HT-29 (cell line): ENCODE measurements at regions not wholly inside any gene's neighbourhood (a gene's known extent, or its start where the extent isn't known, plus 50 kb on each side); places are given as distances from the start of the nearest gene placed in this dataset.
"Not testable (repeated sequence)": the region's sequence is repeated elsewhere in the genome, so short reads cannot be mapped to it uniquely, and the experiment has no call there.

Experiments
- DNase-seq: peaks from one replicate; pipeline ENCODE4 v3.0.0-alpha.2; 2015; ENCODE audit warnings: low spot score

- no peak for DNase-seq
Observed at GRCh38 chr3:139095803-139096466, 51.2 kb upstream of the PRR23C start.

GRCh38 chr3:139096670-139097069 is 52.0 kb upstream of the PRR23C start:
- DNase-seq, result no peak

GRCh38 chr3:139098391-139098790 is 53.7 kb upstream of the PRR23C start:
- no peak for DNase-seq

DNA sequence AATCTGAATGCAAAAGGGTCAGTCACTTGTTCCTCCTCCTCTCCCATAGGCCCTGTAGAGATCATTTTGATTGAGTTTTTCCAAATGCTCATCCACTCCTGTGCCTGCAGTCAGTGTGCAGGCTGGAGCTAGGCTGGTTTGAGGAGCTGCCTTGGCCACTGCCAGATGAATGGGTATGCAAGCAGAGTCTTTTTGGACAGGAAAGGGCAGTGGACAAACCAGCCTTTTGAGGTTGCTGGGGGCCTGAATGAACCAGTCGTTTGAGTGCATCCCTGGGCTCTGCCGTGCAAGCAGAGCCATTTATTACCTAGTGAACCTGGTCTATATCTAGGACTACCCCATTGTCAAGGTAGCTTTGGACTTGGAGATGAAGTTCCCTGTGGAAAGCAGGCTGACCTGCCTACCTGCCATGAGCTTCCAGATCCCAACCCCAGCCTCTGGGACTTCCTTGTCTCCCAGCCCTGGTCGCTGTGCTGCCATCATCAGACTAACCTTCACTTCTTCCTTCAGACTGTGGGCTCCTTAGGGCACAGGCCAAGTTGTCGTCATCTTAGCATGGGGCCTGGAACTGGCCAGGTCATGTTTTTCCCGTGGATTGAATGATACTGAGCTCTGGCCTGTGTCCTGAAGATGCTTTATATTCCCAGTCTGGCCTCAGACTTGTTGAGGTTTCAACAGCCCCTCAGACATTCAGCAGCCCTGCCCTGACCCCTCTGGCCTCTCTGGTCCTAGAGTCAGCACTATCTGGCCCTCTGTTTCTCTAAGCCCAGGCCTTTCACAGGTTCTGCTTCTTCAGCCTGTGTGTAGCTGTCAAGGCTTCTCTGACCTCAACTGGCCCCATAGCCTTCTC is 55.5 kb upstream of the PRR23C start:
- no peak for DNase-seq

- no peak for DNase-seq
Observed at GRCh38 chr3:139100821-139101220, 56.1 kb upstream of the PRR23C start.

DNA sequence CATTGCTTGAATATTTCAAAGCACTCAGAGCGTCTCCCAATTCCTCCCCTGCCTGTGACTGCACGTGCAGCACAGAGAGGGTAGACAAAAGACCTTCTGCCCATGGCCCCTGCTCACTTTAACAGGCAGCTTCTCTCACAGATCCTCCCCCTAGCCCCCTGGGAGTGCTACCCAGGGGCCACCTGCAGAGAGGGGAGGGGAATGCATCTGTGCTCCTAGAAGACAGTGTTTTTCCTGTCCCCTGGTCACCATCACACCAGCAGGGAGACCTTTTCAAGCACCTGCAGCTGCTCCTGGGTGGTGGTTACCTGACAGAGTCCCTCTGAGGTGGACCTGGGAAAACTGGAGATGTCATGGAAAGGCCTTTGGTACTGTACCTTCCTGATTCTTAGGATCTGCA is 56.7 kb upstream of the PRR23C start:
- DNase-seq, result no peak

- DNase-seq, result no peak
Observed at GRCh38 chr3:139103484-139103883, 58.8 kb upstream of the PRR23C start.

GRCh38 chr3:139104062-139104461 is 59.4 kb upstream of the PRR23C start:
- no peak for DNase-seq

GRCh38 chr3:139105154-139105702 is 60.5 kb upstream of the PRR23C start:
- DNase-seq, result no peak

- DNase-seq, result no peak
Observed at GRCh38 chr3:139106013-139106932, 61.6 kb upstream of the PRR23C start.

DNA sequence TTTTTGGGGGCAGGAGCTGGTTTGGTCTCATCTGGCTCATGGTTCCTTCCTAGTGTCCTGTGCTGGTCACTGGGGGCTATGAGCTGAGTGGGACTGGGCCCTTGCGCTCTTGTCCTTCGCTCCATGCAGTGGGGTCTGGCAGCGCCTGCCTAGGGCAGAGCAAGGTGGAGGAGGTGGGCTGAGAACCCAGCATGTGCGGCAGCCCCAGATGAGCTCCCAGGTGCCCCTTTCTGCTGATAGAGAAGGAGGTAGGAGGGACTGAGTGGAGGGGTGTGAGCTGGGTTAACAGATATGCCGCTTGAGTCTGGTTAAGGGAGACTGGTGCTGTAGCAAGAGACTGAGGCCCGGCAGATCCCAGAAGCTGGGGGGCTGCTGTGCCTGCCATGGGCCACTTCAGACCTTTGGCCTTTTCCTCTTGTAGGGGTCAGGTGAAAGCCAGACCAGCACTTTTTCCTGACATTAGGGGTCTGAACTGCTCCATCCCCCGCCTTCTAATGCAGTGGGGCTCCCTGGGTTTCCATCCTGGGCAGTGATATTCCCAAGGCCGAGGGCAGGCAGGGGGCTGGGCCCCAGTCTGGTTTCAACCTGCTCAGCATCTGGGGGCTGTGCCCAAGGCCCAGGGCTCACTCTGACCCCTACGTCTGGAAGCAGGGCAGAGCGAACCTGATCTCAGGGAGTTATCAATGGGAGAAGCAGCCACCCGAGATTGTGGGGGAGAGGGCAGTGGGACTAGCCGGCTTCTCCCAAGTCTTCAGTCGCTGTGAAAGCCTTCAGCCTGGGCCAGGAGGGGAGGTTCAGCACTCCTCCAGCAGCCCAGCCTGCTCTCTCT is 62.9 kb upstream of the PRR23C start:
- DNase-seq, result no peak

DNA sequence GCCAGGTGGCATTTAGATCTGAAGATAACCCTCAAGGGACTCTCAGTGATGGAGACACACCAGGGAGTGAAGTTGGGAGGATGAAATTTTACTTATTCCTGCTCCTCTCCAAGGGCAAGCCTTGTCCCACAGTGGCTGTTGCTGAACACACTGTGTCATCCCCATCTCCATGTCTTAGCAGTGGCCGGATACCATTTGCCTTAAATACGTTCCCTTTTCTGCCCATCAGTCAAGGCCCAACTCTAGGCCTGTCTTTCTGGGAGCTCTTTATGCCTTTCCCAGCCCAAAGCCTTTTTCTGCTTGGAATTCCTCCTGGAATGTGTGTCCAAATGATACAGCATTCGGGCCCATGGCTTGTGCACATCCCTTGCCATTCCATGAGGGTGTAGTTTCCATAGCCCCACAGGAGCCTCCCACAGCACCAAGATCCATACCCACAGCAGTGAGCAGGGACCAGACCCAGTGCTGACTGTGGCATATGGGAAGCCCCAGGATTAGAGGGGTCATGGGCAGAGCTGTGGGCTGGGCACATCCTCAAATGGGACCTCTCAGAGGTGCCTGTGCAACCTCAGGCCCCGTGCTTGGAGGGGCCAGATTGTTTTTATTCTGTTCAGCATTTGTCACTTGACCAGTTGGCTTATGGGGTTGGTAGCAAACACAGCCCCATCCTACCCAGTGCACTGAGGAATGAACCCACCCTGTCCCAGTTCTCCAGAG is 63.7 kb upstream of the PRR23C start:
- no peak for DNase-seq

DNA sequence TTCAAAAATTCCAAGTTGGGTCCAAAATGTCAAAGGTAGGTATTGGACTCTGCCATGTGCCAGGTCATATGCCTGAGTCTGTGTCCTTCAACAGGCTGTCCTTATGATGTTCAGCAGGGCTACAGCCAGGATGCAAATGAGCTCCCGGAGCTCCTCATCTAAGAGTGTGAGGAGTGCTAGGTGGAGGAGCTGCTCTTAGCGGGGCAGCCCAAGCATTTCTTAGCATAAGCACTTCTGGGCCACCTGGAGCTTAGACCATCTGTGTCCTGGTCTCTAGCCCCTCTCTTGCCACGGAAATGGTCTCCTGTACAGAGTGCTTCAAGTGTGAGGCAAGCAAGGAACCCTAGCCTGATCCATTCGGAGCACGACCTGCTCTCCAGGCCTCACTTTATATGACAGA is 64.6 kb upstream of the PRR23C start:
- no peak for DNase-seq

- DNase-seq, result no peak
Observed at GRCh38 chr3:139110072-139110830, 65.6 kb upstream of the PRR23C start.

- DNase-seq, result not testable (repeated sequence)
Observed at GRCh38 chr3:139110929-139111328, 66.2 kb upstream of the PRR23C start.

DNA sequence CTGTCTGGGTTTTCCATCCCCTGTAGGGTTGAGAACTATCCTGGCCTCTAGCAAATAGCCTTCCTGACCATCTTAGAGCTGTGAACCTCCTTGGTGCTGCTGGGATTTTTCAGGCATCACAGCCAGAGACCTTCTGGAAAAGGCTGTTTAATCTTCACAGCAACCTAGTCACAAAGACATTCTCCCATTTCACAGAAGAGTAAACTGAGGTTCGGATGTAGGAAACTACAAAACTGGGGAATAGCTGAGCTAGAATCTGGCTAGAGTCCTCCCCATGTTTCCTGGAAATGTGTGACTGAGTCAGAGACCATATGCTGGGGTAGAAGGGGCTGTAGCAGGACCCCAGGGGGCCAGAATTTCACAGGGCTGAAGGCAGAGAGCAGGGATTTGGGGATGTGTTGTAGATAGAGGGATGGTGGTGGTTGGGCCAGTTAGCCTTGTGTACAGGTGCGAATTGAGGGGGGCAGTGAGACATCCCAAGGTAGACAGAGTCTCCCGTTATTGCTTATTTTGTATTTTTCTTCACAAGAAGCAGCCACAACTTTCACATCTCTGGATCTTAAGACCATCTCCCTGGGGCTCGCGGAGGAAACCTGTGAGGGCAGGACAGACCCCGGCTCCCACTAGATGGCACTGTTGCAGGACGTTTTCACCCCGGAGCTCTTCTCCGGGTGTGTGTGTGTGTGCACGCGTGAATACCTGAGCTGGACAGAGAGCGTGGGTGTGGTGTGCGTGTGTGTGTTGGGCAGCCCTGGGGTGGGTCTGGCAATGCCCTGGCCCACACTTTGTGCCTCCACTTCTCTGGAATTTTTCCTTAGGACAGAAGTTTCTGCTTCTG is 66.9 kb upstream of the PRR23C start:
- peak; percentile 71 for DNase-seq

- no peak for DNase-seq
Observed at GRCh38 chr3:139112230-139112558, 67.5 kb upstream of the PRR23C start.

GRCh38 chr3:139113231-139113992 is 68.7 kb upstream of the PRR23C start:
- DNase-seq, result peak; percentile 19
